Loucy (cell line): ENCODE measurements at regions not wholly inside any gene's neighbourhood (a gene's known extent, or its start where the extent isn't known, plus 50 kb on each side); places are given as distances from the start of the nearest gene placed in this dataset.

Source experiments
- H2AFZ ChIP-seq: fragments of 200-600 bp; sonication (generic); 2 replicates; pipeline ENCODE4 v1.6.0; 2016; ENCODE audit warnings: antibody characterized with exemption, mild to moderate bottlenecking, low read length, moderate library complexity
- H3F3A ChIP-seq: fragments of 200-600 bp; 2 replicates; pipeline ENCODE4 v1.6.0; 2016; ENCODE audit warnings: antibody characterized with exemption, low read depth, mild to moderate bottlenecking
- H3K27me3 ChIP-seq: fragments of 200-600 bp; sonication (generic); 2 replicates; pipeline ENCODE4 v1.6.1; 2014; ENCODE audit warnings: low read length, mild to moderate bottlenecking; ENCODE audit not compliant: insufficient read depth, poor library complexity, severe bottlenecking
- H3K36me3 ChIP-seq: fragments of 200-600 bp; sonication (generic); 2 replicates; pipeline ENCODE4 v1.6.1; 2016; ENCODE audit warnings: low read length; ENCODE audit not compliant: insufficient read depth
- H3K4me1 ChIP-seq: fragments of 200-600 bp; sonication (generic); 2 replicates; pipeline ENCODE4 v1.5.1; 2014; ENCODE audit warnings: low read length, mild to moderate bottlenecking; ENCODE audit not compliant: insufficient read depth, poor library complexity, severe bottlenecking
- H3K4me2 ChIP-seq: fragments of 200-600 bp; sonication (generic); 2 replicates; pipeline ENCODE4 v1.6.0; 2014; ENCODE audit warnings: antibody characterized with exemption, low read length, low read depth, mild to moderate bottlenecking; ENCODE audit not compliant: poor library complexity, severe bottlenecking
- H3K4me3 ChIP-seq: fragments of 200-600 bp; sonication (generic); 2 replicates; pipeline ENCODE4 v1.5.1; 2014; ENCODE audit warnings: low read length, mild to moderate bottlenecking, mixed read lengths; ENCODE audit not compliant: poor library complexity, severe bottlenecking
- H3K79me2 ChIP-seq: fragments of 200-600 bp; sonication (generic); 2 replicates; pipeline ENCODE4 v1.6.1; 2014; ENCODE audit warnings: low read length; ENCODE audit not compliant: insufficient read depth
- H3K9ac ChIP-seq: fragments of 200-600 bp; sonication (generic); 2 replicates; pipeline ENCODE4 v1.6.0; 2014; ENCODE audit warnings: mild to moderate bottlenecking, low read depth, low read length, moderate library complexity; ENCODE audit not compliant: poor library complexity, severe bottlenecking
- H3K9me2 ChIP-seq: fragments of 200-600 bp; sonication (generic); replicated peaks from 2 replicates; pipeline ENCODE4 v1.6.1; 2016; ENCODE audit warnings: low read depth, low read length, mixed read lengths
- H3K9me3 ChIP-seq: fragments of 200-600 bp; sonication (generic); 2 replicates; pipeline ENCODE4 v1.6.1; 2014; ENCODE audit warnings: mild to moderate bottlenecking, antibody characterized with exemption, low read length, low read depth; ENCODE audit not compliant: insufficient read depth
- H4K20me1 ChIP-seq: fragments of 200-600 bp; sonication (generic); 2 replicates; pipeline ENCODE4 v1.6.0; 2014; ENCODE audit warnings: antibody characterized with exemption, low read length, mild to moderate bottlenecking; ENCODE audit not compliant: insufficient read depth, poor library complexity, severe bottlenecking
- CTCF ChIP-seq: fragments of 200-600 bp; sonication (generic); conservative IDR thresholded peaks from 2 replicates; pipeline ENCODE4 v1.5.1; 2014; ENCODE audit warnings: mild to moderate bottlenecking, antibody characterized with exemption, low read length
- EZH2phosphoT487 ChIP-seq: fragments of 200-600 bp; IDR thresholded peaks from 2 replicates; pipeline ENCODE4 v1.6.1; 2018; ENCODE audit warnings: antibody characterized with exemption, mild to moderate bottlenecking, moderate library complexity, borderline replicate concordance

- no peaks in the 10 kb centered on the region for H3K79me2 ChIP-seq
- no peaks in the 10 kb centered on the region for H3K9me2 ChIP-seq
- H3K9ac ChIP-seq = no peak overlapping the region
- no peaks in the 10 kb centered on the region for H3K36me3 ChIP-seq
- no peaks in the 10 kb centered on the region for H4K20me1 ChIP-seq
- no peak overlapping the region for H3K4me2 ChIP-seq
- no peaks in the 10 kb centered on the region for H3K27me3 ChIP-seq
- H2AFZ ChIP-seq = no peak overlapping the region
- no peaks in the 10 kb centered on the region for H3K4me1 ChIP-seq
- H3K9me3 ChIP-seq = no peaks in the 10 kb centered on the region
- no peaks in the 10 kb centered on the region for H3F3A ChIP-seq
- H3K4me3 ChIP-seq = no peak overlapping the region
- TF ChIP-seq EZH2phosphoT487 (no peak), CTCF (no peak)
These were observed 911.1 kb downstream of the TTLL7 start for GRCh38 chr1:83087851-83088250.

- no peaks in the 10 kb centered on the region for H3K79me2 ChIP-seq
- H3K36me3 ChIP-seq = no peaks in the 10 kb centered on the region
- TF ChIP-seq CTCF (no peak), EZH2phosphoT487 (no peak)
- H3K4me1 ChIP-seq = no peaks in the 10 kb centered on the region
- H4K20me1 ChIP-seq = no peaks in the 10 kb centered on the region
- H3K9ac ChIP-seq = no peak overlapping the region
- H3K9me3 ChIP-seq = no peaks in the 10 kb centered on the region
- H2AFZ ChIP-seq = no peak overlapping the region
- no peaks in the 10 kb centered on the region for H3F3A ChIP-seq
- no peaks in the 10 kb centered on the region for H3K27me3 ChIP-seq
- H3K4me2 ChIP-seq = no peak overlapping the region
- H3K4me3 ChIP-seq = no peak overlapping the region
- H3K9me2 ChIP-seq = no peaks in the 10 kb centered on the region
These were observed 911.9 kb downstream of the TTLL7 start for GRCh38 chr1:83086986-83087512.

- no peaks in the 10 kb centered on the region for H3K9me3 ChIP-seq
- no peaks in the 10 kb centered on the region for H3K4me1 ChIP-seq
- H3F3A ChIP-seq = no peaks in the 10 kb centered on the region
- H3K4me3 ChIP-seq = no peak overlapping the region
- H3K9ac ChIP-seq = no peak overlapping the region
- no peaks in the 10 kb centered on the region for H3K27me3 ChIP-seq
- no peaks in the 10 kb centered on the region for H3K79me2 ChIP-seq
- no peaks in the 10 kb centered on the region for H3K36me3 ChIP-seq
- H3K9me2 ChIP-seq = no peaks in the 10 kb centered on the region
- H3K4me2 ChIP-seq = no peak overlapping the region
- H2AFZ ChIP-seq = no peak overlapping the region
- H4K20me1 ChIP-seq = no peaks in the 10 kb centered on the region
- TF ChIP-seq EZH2phosphoT487 (no peak), CTCF (no peak)
These were observed 912.6 kb downstream of the TTLL7 start for GRCh38 chr1:83086346-83086745.
